SK-N-SH treated with all-trans-retinoic acid at 6 μM for 48 hours (cell line): ENCODE measurements at regions not wholly inside any gene's neighbourhood (a gene's known extent, or its start where the extent isn't known, plus 50 kb on each side); places are given as distances from the start of the nearest gene placed in this dataset.

Experiments
- PATZ1 ChIP-seq: fragments of 250-450 bp; sonication (Bioruptor Pico); IDR thresholded peaks from 2 replicates; pipeline ENCODE4 v1.8.0; 2020; ENCODE audit warnings: mild to moderate bottlenecking, moderate library complexity, borderline replicate concordance
- PPARA ChIP-seq: fragments of 250-450 bp; sonication (Bioruptor Pico); IDR thresholded peaks from 2 replicates; pipeline ENCODE4 v1.5.0; 2020; ENCODE audit warnings: mild to moderate bottlenecking, borderline replicate concordance
- TOX ChIP-seq: fragments of 250-450 bp; sonication (Bioruptor Pico); IDR thresholded peaks from 2 replicates; pipeline ENCODE4 v1.8.0; 2021; ENCODE audit warnings: mild to moderate bottlenecking, moderate library complexity, borderline replicate concordance
- ZC3H10 ChIP-seq: fragments of 250-450 bp; sonication (Bioruptor Pico); IDR thresholded peaks from 2 replicates; pipeline ENCODE4 v1.5.1; 2021; ENCODE audit warnings: mild to moderate bottlenecking, moderate library complexity
- ZFP3 ChIP-seq: fragments of 250-450 bp; sonication (Bioruptor Pico); IDR thresholded peaks from 2 replicates; pipeline ENCODE4 v1.5.0; 2020; ENCODE audit warnings: mild to moderate bottlenecking, moderate library complexity
- ZNF8 ChIP-seq: fragments of 450-650 bp; formaldehyde crosslinking; IDR thresholded peaks from 2 replicates; pipeline ENCODE4 v1.5.0; 2020; ENCODE audit warnings: mild to moderate bottlenecking, moderate library complexity

GRCh38 chr9:78607853-78608252 lies 310.9 kb downstream of the PSAT1 start:
- TF ChIP-seq ZNF8 (no peak), ZC3H10 (no peak), ZFP3 (no peak), TOX (no peak), PPARA (CRISPR knock-in tag) (no peak), PATZ1 (no peak)
